HEK293T (cell line): ENCODE measurements at regions not wholly inside any gene's neighbourhood (a gene's known extent, or its start where the extent isn't known, plus 50 kb on each side); places are given as distances from the start of the nearest gene placed in this dataset.

Experiments
- CTCF ChIA-PET: fragments of 350-600 bp; formaldehyde crosslinking; extraction: SDS; loops from one replicate; lab custom pipeline; 2021; ENCODE audit warnings: antibody characterized with exemption, inconsistent platforms; lab: Yijun Ruan, JAX
- POLR2A ChIA-PET: fragments of 350-600 bp; formaldehyde crosslinking; extraction: SDS; loops from one replicate; lab custom pipeline; 2020; ENCODE audit warnings: antibody characterized with exemption, inconsistent platforms; lab: Yijun Ruan, JAX
- DNase-seq: peaks from one replicate; pipeline ENCODE4 v3.0.0; 2012; ENCODE audit warnings: mixed read lengths; ENCODE audit errors: extremely low spot score
- ARNT ChIP-seq: fragments of 450-650 bp; IDR thresholded peaks from 2 replicates; pipeline ENCODE4 v1.6.1; 2017; ENCODE audit warnings: mild to moderate bottlenecking
- BHLHE40 ChIP-seq: fragments of 450-650 bp; IDR thresholded peaks from 2 replicates; pipeline ENCODE4 v1.6.1; 2016; ENCODE audit warnings: mild to moderate bottlenecking, moderate library complexity, borderline replicate concordance
- CTBP1 ChIP-seq: fragments of 450-650 bp; IDR thresholded peaks from 2 replicates; pipeline ENCODE4 v1.6.1; 2016; ENCODE audit warnings: borderline replicate concordance
- ELF4 ChIP-seq: fragments of 450-650 bp; IDR thresholded peaks from 2 replicates; pipeline ENCODE4 v1.6.1; 2017; ENCODE audit warnings: antibody characterized with exemption
- FOXA1 ChIP-seq: fragments of 450-650 bp; IDR thresholded peaks from 2 replicates; pipeline ENCODE4 v1.6.1; 2016; ENCODE audit warnings: mild to moderate bottlenecking
- FOXK2 ChIP-seq: fragments of 450-650 bp; IDR thresholded peaks from 2 replicates; pipeline ENCODE4 v1.6.1; 2016; ENCODE audit warnings: mild to moderate bottlenecking
- FOXM1 ChIP-seq: fragments of 450-650 bp; IDR thresholded peaks from 2 replicates; pipeline ENCODE4 v1.6.1; 2017; ENCODE audit warnings: mild to moderate bottlenecking, borderline replicate concordance
- HDGF ChIP-seq: fragments of 450-650 bp; IDR thresholded peaks from 2 replicates; pipeline ENCODE4 v1.6.1; 2017; ENCODE audit warnings: antibody characterized with exemption, borderline replicate concordance
- L3MBTL2 ChIP-seq: fragments of 450-650 bp; conservative IDR thresholded peaks from 2 replicates; pipeline ENCODE4 v1.6.1; 2016; ENCODE audit warnings: mild to moderate bottlenecking
- LEF1 ChIP-seq: fragments of 450-650 bp; IDR thresholded peaks from 2 replicates; pipeline ENCODE4 v1.6.1; 2017; ENCODE audit warnings: mild to moderate bottlenecking, borderline replicate concordance
- NFRKB ChIP-seq: fragments of 450-650 bp; IDR thresholded peaks from 2 replicates; pipeline ENCODE4 v1.6.1; 2016; ENCODE audit warnings: mild to moderate bottlenecking, moderate library complexity
- SP1 ChIP-seq: fragments of 450-650 bp; IDR thresholded peaks from 2 replicates; pipeline ENCODE4 v1.6.1; 2017
- SUZ12 ChIP-seq: fragments of 450-650 bp; IDR thresholded peaks from 2 replicates; pipeline ENCODE4 v1.6.1; 2016; ENCODE audit warnings: mild to moderate bottlenecking
- TARDBP ChIP-seq: fragments of 450-650 bp; IDR thresholded peaks from 2 replicates; pipeline ENCODE4 v1.6.1; 2016
- ZNF384 ChIP-seq: fragments of 450-650 bp; IDR thresholded peaks from 2 replicates; pipeline ENCODE4 v1.6.1; 2016
- TF ChIP-seq, protein P1 (sequence below): fragments of 450-650 bp; IDR thresholded peaks from 2 replicates; pipeline ENCODE4 v1.6.1; 2016

DNA sequence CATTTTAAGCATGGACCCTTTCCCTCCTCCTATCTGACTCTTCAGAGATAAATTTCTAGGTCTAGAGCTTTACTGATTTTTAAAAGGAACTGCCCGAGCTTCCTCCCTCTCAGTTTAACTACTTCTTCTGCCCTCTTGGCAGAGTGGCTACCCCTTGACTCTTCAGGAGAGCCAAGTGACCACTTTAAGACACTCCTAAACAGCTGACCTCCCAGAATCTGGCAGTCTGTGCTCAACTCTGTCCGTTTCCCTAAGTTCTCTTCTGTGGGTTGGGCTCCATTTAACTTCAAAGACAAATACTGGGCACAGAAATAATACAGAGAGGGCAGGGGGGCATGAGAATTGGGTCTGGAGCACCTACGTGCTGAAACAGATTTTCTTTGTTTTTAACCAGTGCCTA lies 196.3 kb upstream of the FOXD3 start:
- CTCF ChIA-PET: no interaction called here
- no peak for DNase-seq
- TF ChIP-seq ZNF384 (no peak), SP1 (no peak), BHLHE40 (no peak), NFRKB (no peak), FOXA1 (no peak)
- TF ChIP-seq, protein P1, sequence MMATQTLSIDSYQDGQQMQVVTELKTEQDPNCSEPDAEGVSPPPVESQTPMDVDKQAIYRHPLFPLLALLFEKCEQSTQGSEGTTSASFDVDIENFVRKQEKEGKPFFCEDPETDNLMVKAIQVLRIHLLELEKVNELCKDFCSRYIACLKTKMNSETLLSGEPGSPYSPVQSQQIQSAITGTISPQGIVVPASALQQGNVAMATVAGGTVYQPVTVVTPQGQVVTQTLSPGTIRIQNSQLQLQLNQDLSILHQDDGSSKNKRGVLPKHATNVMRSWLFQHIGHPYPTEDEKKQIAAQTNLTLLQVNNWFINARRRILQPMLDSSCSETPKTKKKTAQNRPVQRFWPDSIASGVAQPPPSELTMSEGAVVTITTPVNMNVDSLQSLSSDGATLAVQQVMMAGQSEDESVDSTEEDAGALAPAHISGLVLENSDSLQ: no peak
- POLR2A ChIA-PET: no interaction called here

DNA sequence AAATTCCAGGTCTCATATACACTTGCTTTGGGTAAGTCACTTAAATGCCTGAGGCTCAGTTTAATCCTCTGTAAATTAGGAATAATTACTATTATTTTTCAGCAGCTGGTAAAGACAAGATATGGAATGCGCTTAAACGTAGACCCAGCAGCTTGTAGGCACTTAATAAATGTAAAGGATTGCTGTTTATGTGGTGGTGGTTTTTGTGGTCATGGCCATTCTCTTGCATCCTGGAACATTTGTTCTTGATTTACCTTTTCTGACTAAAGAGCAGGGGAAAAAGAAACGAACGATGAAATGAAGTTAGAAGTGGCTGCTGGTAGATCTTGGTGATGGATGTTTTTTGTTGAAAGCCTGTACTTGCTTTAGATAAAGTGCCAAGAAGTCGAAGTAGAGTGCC lies 195.0 kb upstream of the FOXD3 start:
- CTCF ChIA-PET: no interaction called here
- no peak for DNase-seq
- TF ChIP-seq TARDBP: no peak
- no peak for TF ChIP-seq SUZ12
- TF ChIP-seq CTBP1: no peak
- no peak for TF ChIP-seq ZNF384
- no peak for TF ChIP-seq NFRKB
- TF ChIP-seq, protein P1: no peak
- TF ChIP-seq FOXK2: no peak
- POLR2A ChIA-PET: no interaction called here

DNA sequence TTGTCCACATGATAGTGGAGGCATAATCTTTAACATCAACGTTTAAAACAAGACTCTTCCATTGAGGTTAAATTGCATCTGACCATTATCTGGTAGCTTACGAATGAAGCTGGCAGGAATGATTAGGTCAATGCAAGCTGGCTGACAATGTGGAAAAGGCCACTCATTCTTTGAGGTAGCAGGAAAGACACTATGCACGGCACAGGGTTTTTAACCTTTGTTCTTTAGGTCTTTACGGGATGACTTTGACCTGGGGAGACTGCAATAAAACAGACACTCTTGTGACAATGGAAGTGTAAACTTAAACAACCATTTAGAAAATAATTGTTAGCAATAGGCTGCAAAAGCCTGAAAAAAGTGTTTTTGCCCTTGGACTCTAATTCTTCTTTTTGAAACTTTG lies 193.8 kb upstream of the FOXD3 start:
- DNase-seq: no peak
- CTCF ChIA-PET: no interaction called here
- POLR2A ChIA-PET: no interaction called here
- TF ChIP-seq FOXM1 (no peak), FOXK2 (no peak), CTBP1 (no peak), SP1 (no peak), NFRKB (no peak), SUZ12 (no peak), FOXA1 (no peak), ARNT (no peak), ELF4 (no peak), L3MBTL2 (no peak), HDGF (no peak), ZNF384 (no peak), LEF1 (no peak), TARDBP (no peak), BHLHE40 (no peak)
- TF ChIP-seq, protein P1: no peak

DNA sequence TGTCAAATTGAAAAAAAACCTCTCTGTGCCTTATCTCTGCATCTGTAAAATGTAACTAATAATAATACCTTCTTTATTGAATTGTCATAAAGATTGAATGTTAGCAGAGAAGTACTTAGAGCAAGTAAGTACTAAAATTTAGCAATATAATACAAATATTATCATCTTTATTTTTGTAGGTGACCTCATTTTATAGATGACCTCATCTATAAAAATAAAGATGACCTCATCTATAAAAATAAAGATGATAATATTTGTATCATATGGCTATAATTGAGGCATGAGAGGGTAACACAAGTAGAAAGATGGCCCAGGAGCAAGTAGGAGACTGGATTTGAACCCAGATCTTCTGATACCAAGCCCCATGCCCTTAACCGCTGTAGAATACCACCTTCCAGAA lies 193.2 kb upstream of the FOXD3 start:
- ChIA-PET CTCF (no interaction called here), POLR2A (no interaction called here)
- no peak for DNase-seq
- TF ChIP-seq TARDBP (no peak), ARNT (no peak; the same call in 1 of the 2 replicates), BHLHE40 (no peak), FOXM1 (no peak), LEF1 (no peak), CTBP1 (no peak), FOXA1 (no peak), SP1 (no peak), SUZ12 (no peak), L3MBTL2 (no peak), NFRKB (no peak), ZNF384 (no peak)

DNA sequence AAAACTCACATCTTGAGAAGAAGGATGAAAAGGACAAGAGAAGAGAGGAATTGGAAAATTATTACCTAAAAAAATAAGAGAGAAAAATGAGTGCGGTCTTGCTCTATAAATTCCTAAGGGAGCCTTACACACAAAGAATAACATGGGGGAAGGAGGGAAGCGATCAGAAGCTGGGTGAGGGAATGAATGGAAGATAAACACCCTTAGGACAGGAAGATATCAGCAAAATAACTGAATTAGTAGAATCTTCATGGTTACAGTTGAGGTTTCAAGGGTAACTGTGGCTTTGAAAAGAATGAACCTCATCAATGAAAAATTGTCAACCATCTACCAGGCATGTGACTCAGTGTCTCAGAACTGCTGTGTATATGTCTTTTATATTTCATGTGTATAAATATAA lies 192.5 kb upstream of the FOXD3 start:
- DNase-seq: no peak
- ChIA-PET POLR2A (no interaction called here), CTCF (no interaction called here)
- TF ChIP-seq L3MBTL2: no peak

DNA sequence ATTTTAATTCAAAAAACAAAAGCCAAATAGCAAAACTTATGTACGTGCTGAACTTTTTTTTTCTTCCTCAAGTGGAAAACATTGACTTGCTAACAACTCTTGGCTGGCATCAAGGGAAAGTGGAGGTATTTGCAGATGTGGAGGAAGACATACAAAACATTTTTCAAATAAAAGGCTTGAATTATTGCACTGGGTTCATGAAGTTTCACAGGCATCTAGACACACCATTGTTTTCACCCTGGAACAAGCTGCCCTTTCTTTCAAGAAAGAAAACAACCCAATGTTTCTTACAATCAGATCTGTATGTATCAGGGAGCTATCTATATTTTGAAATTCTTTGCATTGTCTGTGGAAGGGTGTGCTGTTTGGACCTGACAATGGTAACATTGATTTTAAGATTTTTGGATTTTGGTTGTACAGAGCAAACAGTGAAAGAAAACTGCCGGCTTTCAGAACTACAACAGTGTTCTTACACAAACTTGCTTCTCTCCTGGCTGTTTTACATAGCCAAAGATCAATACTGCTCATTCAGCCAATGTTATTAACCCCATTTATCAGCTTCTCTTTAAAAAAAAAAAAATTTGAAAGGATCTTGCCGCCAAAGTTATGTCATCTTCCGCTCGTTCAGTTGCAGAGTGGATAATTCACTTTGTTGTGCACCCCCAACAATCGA lies 187.7 kb upstream of the FOXD3 start:
- ChIA-PET POLR2A (no interaction called here), CTCF (no interaction called here)
- no peak for DNase-seq
- no peak for TF ChIP-seq ELF4
- no peak for TF ChIP-seq L3MBTL2
- no peak for TF ChIP-seq FOXM1
- TF ChIP-seq FOXA1: no peak
- TF ChIP-seq ZNF384: no peak
- TF ChIP-seq LEF1: no peak
- no peak for TF ChIP-seq ARNT

DNA sequence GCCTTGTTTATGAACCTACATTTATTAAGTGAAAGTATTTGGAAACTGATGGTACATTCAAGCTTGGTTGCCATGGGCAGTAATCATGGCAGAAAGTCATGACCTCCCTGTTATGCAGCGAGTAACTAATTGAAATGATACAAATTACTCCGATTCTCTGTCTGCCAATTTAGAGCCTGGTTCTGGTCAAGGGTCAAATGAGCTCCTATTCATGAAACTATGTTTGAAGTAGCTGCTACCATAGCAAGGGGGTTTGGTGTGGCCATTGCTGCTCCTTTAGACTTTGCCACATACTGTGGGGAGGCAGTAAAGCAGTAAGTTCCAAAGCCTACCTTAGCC lies 187.2 kb upstream of the FOXD3 start:
- TF ChIP-seq ARNT (no peak), BHLHE40 (no peak), SUZ12 (no peak), NFRKB (no peak), HDGF (no peak), CTBP1 (no peak), ELF4 (no peak), FOXK2 (no peak), TARDBP (no peak), SP1 (no peak), LEF1 (no peak), L3MBTL2 (no peak), FOXM1 (no peak), FOXA1 (no peak), ZNF384 (no peak)
- TF ChIP-seq, protein P1: no peak
- DNase-seq: no peak
- ChIA-PET CTCF (no interaction called here), POLR2A (no interaction called here)
